ENCODE measurements at regions not wholly inside any gene's neighbourhood (a gene's known extent, or its start where the extent isn't known, plus 50 kb on each side); places are given as distances from the start of the nearest gene placed in this dataset.
"Not testable (repeated sequence)": the region's sequence is repeated elsewhere in the genome, so short reads cannot be mapped to it uniquely, and the experiment has no call there.

DNA sequence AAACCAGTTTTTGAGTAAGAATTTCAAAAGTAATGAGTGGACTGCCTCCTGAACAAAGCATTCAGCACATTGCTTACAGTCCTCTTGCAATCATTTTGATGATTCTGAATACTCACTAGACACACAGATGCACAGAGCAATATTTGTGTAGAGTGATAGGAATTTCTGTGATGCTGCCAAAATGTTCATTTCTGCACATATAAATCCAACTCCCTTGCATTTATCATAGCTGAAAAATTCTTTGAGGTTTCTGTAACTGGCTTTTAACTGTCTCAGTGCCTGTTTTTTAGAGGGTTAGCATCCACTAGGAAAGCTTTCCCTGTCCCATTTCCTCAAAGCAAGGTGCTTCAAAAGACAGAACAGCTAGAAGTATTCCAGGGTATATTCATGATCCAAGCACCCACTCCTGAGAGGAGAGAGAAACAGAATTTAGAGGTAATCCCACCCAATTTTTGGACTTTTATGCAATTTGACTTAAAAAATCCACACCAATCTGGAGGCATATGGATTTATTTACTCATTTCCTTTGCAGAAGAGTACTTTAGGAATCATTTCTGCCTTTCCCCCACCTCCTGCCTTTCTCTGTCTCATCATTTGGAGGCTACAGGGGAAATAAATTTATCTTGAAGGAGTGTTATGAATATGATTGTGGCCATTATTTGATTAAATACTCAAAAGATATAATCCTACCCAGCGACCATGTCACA, 234.5 kb upstream of the SLIT2 start:
- Histone ChIP-seq H3K36me3 (ENCODE audit: low read length) (no peaks in the 10 kb centered on the region), H2AFZ (ENCODE audit: low read depth, low read length, severe bottlenecking) (no peak overlapping the region), H3K27me3 (ENCODE audit: low read length) (no peaks in the 10 kb centered on the region), H3K9ac (ENCODE audit: low read length) (no peak overlapping the region), H3K4me3 (ENCODE audit: insufficient read depth, low read length, poor library complexity, severe bottlenecking) (no peak overlapping the region), H3K27ac (ENCODE audit: low read depth, low read length) (no peak overlapping the region), H4K20me1 (ENCODE audit: low read depth, low read length) (no peaks in the 10 kb centered on the region), H3K9me2 (replicated peaks; ENCODE audit: insufficient read depth, low read length) (no peaks in the 10 kb centered on the region), H3K79me2 (ENCODE audit: insufficient read depth, low read length) (no peaks in the 10 kb centered on the region), H3K9me3 (ENCODE audit: insufficient read depth, low read length) (no peaks in the 10 kb centered on the region), H3F3A (ENCODE audit: insufficient read depth) (no peaks in the 10 kb centered on the region), H3K4me2 (ENCODE audit: low read depth, low read length, poor library complexity, severe bottlenecking) (no peak overlapping the region)
- TF ChIP-seq EZH2phosphoT487 (conservative IDR thresholded peaks at IDR 0.05; ENCODE audit: low read length): no peak
- TF ChIP-seq CTCF (IDR thresholded peaks at IDR 0.05; ENCODE audit: insufficient read depth, low read length, poor library complexity, severe bottlenecking): no peak

DNA sequence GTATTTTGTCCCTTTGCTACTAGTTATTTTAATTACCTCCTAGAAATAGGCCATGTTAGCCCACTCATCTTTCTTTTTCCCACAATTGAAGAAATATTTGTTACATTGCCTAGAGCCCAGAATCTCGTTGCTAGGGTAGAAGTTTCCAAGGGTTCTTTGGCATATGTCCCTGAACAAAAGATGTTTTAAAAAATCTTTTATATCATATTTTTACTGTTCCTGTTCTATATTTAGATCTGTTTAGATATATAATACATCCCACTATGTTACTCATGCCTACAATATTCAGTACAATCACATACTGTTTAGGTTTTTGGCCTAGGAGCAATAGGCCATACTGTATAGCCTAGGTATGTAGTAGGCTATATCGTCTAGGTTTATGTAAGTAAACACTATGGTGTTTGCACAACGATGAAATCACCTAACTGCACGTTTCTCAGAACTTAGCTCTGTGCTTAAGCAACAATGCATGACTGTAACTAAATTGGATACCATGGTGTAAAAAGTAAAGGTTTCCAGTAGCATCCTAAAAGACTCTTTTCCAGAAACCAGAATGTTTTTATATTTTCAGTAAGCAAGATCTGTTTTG, 236.0 kb upstream of the SLIT2 start:
- H3K36me3 ChIP-seq (ENCODE audit: low read length): no peaks in the 10 kb centered on the region
- H2AFZ ChIP-seq (ENCODE audit: low read depth, low read length, severe bottlenecking): no peak overlapping the region
- H3K4me3 ChIP-seq (ENCODE audit: insufficient read depth, low read length, poor library complexity, severe bottlenecking): no peak overlapping the region
- no peak overlapping the region for H3K27ac ChIP-seq (ENCODE audit: low read depth, low read length)
- no peaks in the 10 kb centered on the region for H4K20me1 ChIP-seq (ENCODE audit: low read depth, low read length)
- no peaks in the 10 kb centered on the region for H3K27me3 ChIP-seq (ENCODE audit: low read length)
- H3K4me2 ChIP-seq (ENCODE audit: low read depth, low read length, poor library complexity, severe bottlenecking): no peak overlapping the region
- no peaks in the 10 kb centered on the region for H3F3A ChIP-seq (ENCODE audit: insufficient read depth)
- H3K9me2 ChIP-seq (replicated peaks; ENCODE audit: insufficient read depth, low read length): no peaks in the 10 kb centered on the region
- no peaks in the 10 kb centered on the region for H3K9me3 ChIP-seq (ENCODE audit: insufficient read depth, low read length)
- H3K79me2 ChIP-seq (ENCODE audit: insufficient read depth, low read length): no peaks in the 10 kb centered on the region
- TF ChIP-seq CTCF (IDR thresholded peaks at IDR 0.05; ENCODE audit: insufficient read depth, low read length, poor library complexity, severe bottlenecking): no peak
- no peak for TF ChIP-seq EZH2phosphoT487 (conservative IDR thresholded peaks at IDR 0.05; ENCODE audit: low read length)
- no peak overlapping the region for H3K9ac ChIP-seq (ENCODE audit: low read length)

DNA sequence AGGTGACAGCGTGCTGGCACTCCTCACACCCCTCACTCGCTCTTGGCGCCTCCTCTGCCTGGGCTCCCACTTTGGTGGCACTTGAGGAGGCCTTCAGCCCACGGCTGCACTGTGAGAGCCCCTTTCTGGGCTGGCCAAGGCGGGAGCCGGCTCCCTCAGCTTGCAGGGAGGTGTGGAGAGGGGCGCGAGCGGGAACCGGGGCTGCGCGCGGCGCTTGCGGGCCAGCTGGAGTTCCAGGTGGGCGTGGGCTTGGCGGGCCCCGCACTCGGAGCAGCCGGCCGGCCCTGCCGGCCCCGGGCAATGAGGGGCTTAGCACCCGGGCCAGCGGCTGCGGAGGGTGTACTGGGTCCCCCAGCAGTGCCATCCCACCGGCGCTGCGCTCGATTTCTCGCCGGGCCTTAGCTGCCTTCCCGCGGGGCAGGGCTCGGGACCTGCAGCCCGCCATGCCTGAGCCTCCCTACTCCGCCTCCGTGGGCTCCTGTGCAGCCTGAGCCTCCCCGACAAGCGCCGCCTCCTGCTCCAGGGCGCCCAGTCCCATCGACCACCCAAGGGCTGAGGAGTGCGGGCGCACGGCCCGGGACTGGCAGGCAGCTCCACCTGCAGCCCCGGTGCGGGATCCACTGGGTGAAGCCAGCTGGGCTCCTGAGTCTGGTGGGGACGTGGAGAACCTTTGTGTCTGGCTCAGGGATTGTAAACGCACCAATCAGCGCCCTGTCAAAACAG, 247.7 kb upstream of the SLIT2 start:
- not testable (repeated sequence) for H3K9ac ChIP-seq (ENCODE audit: low read length); H2AFZ ChIP-seq (ENCODE audit: low read depth, low read length, severe bottlenecking); H3F3A ChIP-seq (ENCODE audit: insufficient read depth); H3K4me2 ChIP-seq (ENCODE audit: low read depth, low read length, poor library complexity, severe bottlenecking); H3K9me2 ChIP-seq (replicated peaks; ENCODE audit: insufficient read depth, low read length); H3K27ac ChIP-seq (ENCODE audit: low read depth, low read length); H4K20me1 ChIP-seq (ENCODE audit: low read depth, low read length); H3K27me3 ChIP-seq (ENCODE audit: low read length); H3K79me2 ChIP-seq (ENCODE audit: insufficient read depth, low read length); H3K9me3 ChIP-seq (ENCODE audit: insufficient read depth, low read length); H3K36me3 ChIP-seq (ENCODE audit: low read length); H3K4me3 ChIP-seq (ENCODE audit: insufficient read depth, low read length, poor library complexity, severe bottlenecking)

Data from SU-DHL-6 (cell line).